H1 (cell line): ENCODE measurements at regions not wholly inside any gene's neighbourhood (a gene's known extent, or its start where the extent isn't known, plus 50 kb on each side); places are given as distances from the start of the nearest gene placed in this dataset.

Source experiments
- CTCF ChIA-PET: fragments of 300-600 bp; sonication (Branson Sonifier 250); formaldehyde crosslinking; loops from one replicate; lab custom pipeline; 2021; ENCODE audit not compliant: partially characterized antibody; lab: Charles Lee
- POLR2A ChIA-PET: fragments of 300-600 bp; sonication (Branson Sonifier 250); formaldehyde crosslinking; loops from one replicate; lab custom pipeline; 2021; ENCODE audit warnings: inconsistent platforms; ENCODE audit not compliant: partially characterized antibody; lab: Charles Lee
- DNase-seq, 2 experiments: peaks; one replicate each; pipeline versions ENCODE4 v3.0.0 to v3.0.0-alpha.2; 2010 to 2022; ENCODE audit warnings: low spot score in 2 of 2, low read depth in 1 of 2, mixed read lengths in 1 of 2
- FAIRE-seq: peaks from 2 replicates; lab custom pipeline; 2011; peaks lifted over from hg19 to GRCh38; lab: Jason Lieb, UNC
- H2AFZ ChIP-seq: 2 replicates; pipeline ENCODE4 v1.8.1; 2012; ENCODE audit warnings: low read length, inconsistent platforms
- H2AK5ac ChIP-seq: 2 replicates; pipeline ENCODE4 v1.6.1; 2013; ENCODE audit warnings: low read depth, low read length
- H2BK120ac ChIP-seq: replicated peaks from 2 replicates; pipeline ENCODE3; 2013; ENCODE audit warnings: low read depth, low read length, inconsistent platforms
- H2BK12ac ChIP-seq: 2 replicates; pipeline ENCODE4 v1.6.1; 2013; ENCODE audit warnings: low read depth, low read length
- H2BK15ac ChIP-seq: 2 replicates; pipeline ENCODE4 v1.6.1; 2013; ENCODE audit warnings: low read length
- H2BK20ac ChIP-seq: 2 replicates; pipeline ENCODE4 v1.6.1; 2013; ENCODE audit warnings: low read length
- H2BK5ac ChIP-seq: 2 replicates; pipeline ENCODE4 v1.6.1; 2013; ENCODE audit warnings: low read depth, low read length
- H3K14ac ChIP-seq: 2 replicates; pipeline ENCODE4 v1.6.1; 2013; ENCODE audit warnings: inconsistent platforms; ENCODE audit not compliant: insufficient read length
- H3K18ac ChIP-seq: 2 replicates; pipeline ENCODE4 v1.6.1; 2013; ENCODE audit warnings: low read length; ENCODE audit errors: extremely low read depth
- H3K23ac ChIP-seq: 2 replicates; pipeline ENCODE4 v1.6.1; 2013; ENCODE audit warnings: inconsistent platforms; ENCODE audit not compliant: insufficient read length
- H3K23me2 ChIP-seq: 2 replicates; pipeline ENCODE4 v1.6.1; 2013; ENCODE audit warnings: low read depth, low read length
- H3K27ac ChIP-seq: 2 replicates; pipeline ENCODE4 v1.6.1; 2011; ENCODE audit warnings: low read depth, low read length, inconsistent platforms
- H3K27me3 ChIP-seq, 4 experiments: replicated peaks in 1 of 4; 1 replicate in 1 of 4; 2 replicates in 3 of 4; pipeline versions ENCODE4 v1.6.1 to v1.8.1; 2011 to 2013; ENCODE audit warnings: low read length in 3 of 4, mild to moderate bottlenecking in 3 of 4, inconsistent platforms in 2 of 4, mixed read lengths in 2 of 4, moderate library complexity in 1 of 4; ENCODE audit not compliant: control insufficient read depth in 3 of 4, insufficient read depth in 3 of 4; ENCODE audit errors: extremely low read depth in 1 of 4
- H3K36me3 ChIP-seq, 4 experiments: 2 replicates each; pipeline versions ENCODE4 v1.6.1 to v1.8.1; 2011 to 2013; ENCODE audit warnings: mild to moderate bottlenecking in 4 of 4, low read length in 3 of 4, moderate library complexity in 2 of 4, control low read depth in 1 of 4, inconsistent platforms in 1 of 4; ENCODE audit not compliant: insufficient read depth in 4 of 4, control insufficient read depth in 2 of 4
- H3K4ac ChIP-seq: replicated peaks from 2 replicates; pipeline ENCODE3; 2013; ENCODE audit warnings: low read length, low read depth, mixed read lengths, inconsistent platforms; ENCODE audit not compliant: insufficient read length
- H3K4me1 ChIP-seq, 4 experiments: replicated peaks in 1 of 4; 1 replicate in 1 of 4; 2 replicates in 3 of 4; pipeline versions ENCODE4 v1.6.1 to v1.8.1; 2011 to 2013; ENCODE audit warnings: low read length in 3 of 4, inconsistent platforms in 2 of 4, mixed read lengths in 1 of 4; ENCODE audit not compliant: insufficient read depth in 4 of 4, control insufficient read depth in 3 of 4
- H3K4me2 ChIP-seq, 2 experiments: 2 replicates each; pipeline versions ENCODE4 v1.6.1 to v1.8.1; 2011 to 2013; ENCODE audit warnings: low read depth in 2 of 2, low read length in 2 of 2, control low read depth in 1 of 2, inconsistent platforms in 1 of 2, mild to moderate bottlenecking in 1 of 2; ENCODE audit not compliant: insufficient read depth in 1 of 2
- H3K4me3 ChIP-seq, 4 experiments: fragments of 200-600, 300-600 bp in 1 of 4; sonication (generic), shearing (Covaris generic), sonication (Bioruptor Twin) in 1 of 4; 2 replicates each; pipeline versions ENCODE4 v1.5.1 to v1.8.1; 2011 to 2016; ENCODE audit warnings: low read length in 4 of 4, low read depth in 3 of 4, control low read depth in 2 of 4, inconsistent platforms in 2 of 4, mild to moderate bottlenecking in 2 of 4, mixed read lengths in 1 of 4, moderate library complexity in 1 of 4; ENCODE audit not compliant: insufficient read depth in 2 of 4; ENCODE audit errors: extremely low read depth in 1 of 4
- H3K56ac ChIP-seq: replicated peaks from 2 replicates; pipeline ENCODE3; 2013; ENCODE audit warnings: low read depth, mild to moderate bottlenecking, mixed read lengths, low read length, inconsistent platforms; ENCODE audit not compliant: insufficient read length
- H3K79me1 ChIP-seq: 2 replicates; pipeline ENCODE4 v1.6.1; 2013; ENCODE audit warnings: low read depth, low read length, control low read depth
- H3K79me2 ChIP-seq, 2 experiments: 2 replicates each; pipeline versions ENCODE4 v1.6.1 to v1.8.1; 2012 to 2013; ENCODE audit warnings: low read length in 2 of 2, mild to moderate bottlenecking in 2 of 2, inconsistent platforms in 1 of 2; ENCODE audit not compliant: insufficient read depth in 2 of 2, control insufficient read depth in 1 of 2
- H3K9ac ChIP-seq, 4 experiments: replicated peaks in 1 of 4; 1 replicate in 1 of 4; 2 replicates in 3 of 4; pipeline versions ENCODE4 v1.6.1 to v1.8.1; 2011 to 2013; ENCODE audit warnings: low read depth in 3 of 4, low read length in 3 of 4, control low read depth in 2 of 4, mild to moderate bottlenecking in 2 of 4, moderate library complexity in 2 of 4, inconsistent platforms in 1 of 4; ENCODE audit errors: extremely low read depth in 1 of 4
- H3K9me3 ChIP-seq, 2 experiments: 2 replicates each; pipeline versions ENCODE4 v1.6.1 to v1.8.1; 2012 to 2013; ENCODE audit warnings: mild to moderate bottlenecking in 2 of 2, moderate library complexity in 2 of 2, control low read depth in 1 of 2, inconsistent platforms in 1 of 2, low read depth in 1 of 2, low read length in 1 of 2, mixed read lengths in 1 of 2; ENCODE audit not compliant: insufficient read depth in 2 of 2
- H4K20me1 ChIP-seq, 2 experiments: replicated peaks in 1 of 2; 2 replicates each; pipeline versions ENCODE3 to v1.8.1; 2011 to 2013; ENCODE audit warnings: inconsistent platforms in 2 of 2, low read length in 2 of 2, mild to moderate bottlenecking in 1 of 2; ENCODE audit not compliant: insufficient read depth in 2 of 2, control insufficient read depth in 1 of 2
- H4K5ac ChIP-seq: 2 replicates; pipeline ENCODE4 v1.6.1; 2013; ENCODE audit warnings: low read length, low read depth, mixed read lengths, inconsistent platforms; ENCODE audit not compliant: insufficient read length
- H4K8ac ChIP-seq: 2 replicates; pipeline ENCODE4 v1.8.0; 2013; ENCODE audit warnings: mild to moderate bottlenecking, moderate library complexity, low read length, inconsistent platforms; ENCODE audit not compliant: insufficient read depth; ENCODE audit errors: extremely low read depth
- H4K91ac ChIP-seq: replicated peaks from 2 replicates; pipeline ENCODE3; 2013; ENCODE audit warnings: low read length, mixed read lengths, inconsistent platforms; ENCODE audit not compliant: insufficient read length
- ATF3 ChIP-seq: IDR thresholded peaks from 2 replicates; pipeline ENCODE4 v1.6.1; 2011; ENCODE audit warnings: low read depth, mild to moderate bottlenecking, low read length; ENCODE audit not compliant: insufficient read depth
- BACH1 ChIP-seq: IDR thresholded peaks from 2 replicates; pipeline ENCODE4 v1.6.1; 2012; ENCODE audit warnings: low read length, improper control_type of control experiment
- CREB1 ChIP-seq: IDR thresholded peaks from 2 replicates; pipeline ENCODE4 v1.6.1; 2012; ENCODE audit warnings: inconsistent platforms
- CTCF ChIP-seq, 3 experiments: IDR thresholded peaks; 1 replicate in 2 of 3; 2 replicates in 1 of 3; pipeline versions ENCODE4 v1.5.1 to v1.6.1; 2011; ENCODE audit warnings: low read length in 3 of 3, mild to moderate bottlenecking in 3 of 3, inconsistent platforms in 2 of 3, low read depth in 1 of 3, moderate library complexity in 1 of 3; ENCODE audit not compliant: insufficient read depth in 1 of 3; ENCODE audit errors: control extremely low read depth in 1 of 3
- PHF8 ChIP-seq: fragments of 200-600 bp; sonication (generic); conservative IDR thresholded peaks from 2 replicates; pipeline ENCODE4 v1.7.1; 2012; ENCODE audit warnings: low read depth, mild to moderate bottlenecking, inconsistent platforms, low read length, moderate library complexity
- SAP30 ChIP-seq: fragments of 300-600 bp; sonication (generic); IDR thresholded peaks from 2 replicates; pipeline ENCODE4 v1.7.1; 2012; ENCODE audit warnings: low read length, moderate library complexity, mild to moderate bottlenecking, inconsistent platforms; ENCODE audit not compliant: insufficient read depth, insufficient replicate concordance
- WGBS, 2 experiments: shearing (Covaris generic) in 1 of 2; methylation state at CpG; one replicate each; pipeline versions ENCODE4 v1.1.6 to v1.1.7; 2013 to 2015; ENCODE audit warnings: low lambda C conversion rate in 2 of 2, mixed read lengths in 2 of 2, inconsistent platforms in 1 of 2, low coverage in 1 of 2, missing lambda C conversion rate in 1 of 2; ENCODE audit not compliant: insufficient replicate concordance in 2 of 2, insufficient coverage in 1 of 2, insufficient read length in 1 of 2; ENCODE audit errors: extremely low coverage in 1 of 2, missing lambda C conversion rate in 1 of 2; 5-methylcytosine and 5-hydroxymethylcytosine counted together

- FAIRE-seq = no peak
- no peak overlapping the region for H3K18ac ChIP-seq
Observed at GRCh38 chr6:14373648-14374437, 256.3 kb downstream of the CD83 start.

More at GRCh38 chr6:14373648-14374437, 256.3 kb downstream of the CD83 start:
- 93% methylated on average over 7 of the region's 7 CpGs; no CpG with 5 or more reads in 1 of the 2 experiments for WGBS, 2 experiments
- H2BK12ac ChIP-seq = peak overlapping the region; percentile 55; the same call in 1 of the 2 replicates
- H2BK15ac ChIP-seq = no peak overlapping the region; the same call in none of the 2 replicates
- H2AFZ ChIP-seq = no peak overlapping the region
- TF ChIP-seq BACH1 (no peak), PHF8 (no peak), CREB1 (no peak), ATF3 (no peak), SAP30 (no peak), CTCF (IDR thresholded peaks at IDR 0.05; ENCODE audit: control extremely low read depth in 1 of 3, insufficient read depth in 1 of 3, low read depth in 1 of 3, low read length in 3 of 3) (no peak)
- H4K91ac ChIP-seq = peak overlapping the region; percentile 0
- H3K4ac ChIP-seq = no peak overlapping the region
- no peak overlapping the region for H3K4me2 ChIP-seq
- peaks cover 16 to 28% of the 10 kb centered on the region in 2 experiments for H3K9me3 ChIP-seq
- peak overlapping the region; percentile 91 for H2BK20ac ChIP-seq
- peak overlapping the region; percentile 11; the same call in 1 of the 2 replicates for H2BK5ac ChIP-seq
- no peaks in the 10 kb centered on the region for H3K79me2 ChIP-seq
- H3K9ac ChIP-seq = no peak overlapping the region
- no peaks in the 10 kb centered on the region for H3K27me3 ChIP-seq
- ChIA-PET POLR2A (no interaction called here), CTCF (no interaction called here)
- no peak overlapping the region for H4K8ac ChIP-seq
- no peak overlapping the region; the same call in 1 of the 2 replicates for H2AK5ac ChIP-seq
- H3K56ac ChIP-seq = no peak overlapping the region
- no peaks in the 10 kb centered on the region; the same call in 1 of the 2 replicates for H3K23me2 ChIP-seq
- no peak overlapping the region for H3K4me3 ChIP-seq
- H2BK120ac ChIP-seq = peak overlapping the region; percentile 31
- no peaks in the 10 kb centered on the region for H4K20me1 ChIP-seq
- H3K14ac ChIP-seq = no peak overlapping the region
- H3K79me1 ChIP-seq = no peaks in the 10 kb centered on the region
- H3K23ac ChIP-seq = no peak overlapping the region
- H3K36me3 ChIP-seq = peaks cover 0 to 13% (median 3%) of the 10 kb centered on the region in 4 experiments; a peak in 3 of 8 replicates
- H3K27ac ChIP-seq = no peak overlapping the region
- H3K4me1 ChIP-seq = peaks cover 0 to 5% (median 3%) of the 10 kb centered on the region in 4 experiments; a peak in 4 of 7 replicates
- DNase-seq = no peak
- H4K5ac ChIP-seq = no peak overlapping the region
